Tibial artery (tissue), 4 donors: ENCODE measurements at regions not wholly inside any gene's neighbourhood (a gene's known extent, or its start where the extent isn't known, plus 50 kb on each side); places are given as distances from the start of the nearest gene placed in this dataset.

Experiments used
- DNase-seq, 2 donors: peaks; one replicate each; pipeline ENCODE4 v3.0.0-alpha.2; 2019
- H3K27ac ChIP-seq, 2 donors: fragments of 200-600 bp; sonication (generic) in 1 of 2; 1 replicate in 1 of 2; 2 replicates in 1 of 2; pipeline ENCODE4 v1.5.1; 2018 to 2019; ENCODE audit warnings: mild to moderate bottlenecking in 1 of 2
- H3K27me3 ChIP-seq, 2 donors: fragments of 200-600 bp; sonication (generic) in 1 of 2; one replicate each; pipeline versions ENCODE4 v1.5.1 to v1.6.0; 2016 to 2019
- H3K36me3 ChIP-seq, 3 donors: fragments of 200-600 bp; sonication (generic) in 2 of 3; one replicate each; pipeline ENCODE4 v1.5.1; 2016 to 2019; ENCODE audit warnings: mild to moderate bottlenecking in 2 of 3
- H3K4me1 ChIP-seq, 4 donors: fragments of 200-600 bp; sonication (generic) in 2 of 4; 1 replicate in 3 of 4; 2 replicates in 1 of 4; pipeline ENCODE4 v1.5.1; 2016 to 2019
- H3K4me3 ChIP-seq, 2 donors: fragments of 200-600 bp; sonication (generic) in 1 of 2; 1 replicate in 1 of 2; 2 replicates in 1 of 2; pipeline ENCODE4 v1.5.1; 2018 to 2019; ENCODE audit warnings: mild to moderate bottlenecking in 2 of 2
- H3K9me3 ChIP-seq, 3 donors: fragments of 200-600 bp; sonication (generic) in 1 of 3; one replicate each; pipeline ENCODE4 v1.5.1; 2016 to 2019
- intact Hi-C: fragments of 100-400 bp; cut with DNase I; formaldehyde crosslinking; loops from one replicate; pipeline ENCODE4 v1.15.0; 2023; ENCODE audit warnings: low total_unique reads
- TF ChIP-seq, protein P1 (sequence below), 2 experiments: fragments of 200-600 bp in 1 of 2; fragments of 450-650 bp in 1 of 2; IDR thresholded peaks; one replicate each; pipeline ENCODE4 v1.5.1; 2017 to 2019; ENCODE audit warnings: antibody characterized with exemption in 2 of 2, mild to moderate bottlenecking in 1 of 2, moderate library complexity in 1 of 2

DNA sequence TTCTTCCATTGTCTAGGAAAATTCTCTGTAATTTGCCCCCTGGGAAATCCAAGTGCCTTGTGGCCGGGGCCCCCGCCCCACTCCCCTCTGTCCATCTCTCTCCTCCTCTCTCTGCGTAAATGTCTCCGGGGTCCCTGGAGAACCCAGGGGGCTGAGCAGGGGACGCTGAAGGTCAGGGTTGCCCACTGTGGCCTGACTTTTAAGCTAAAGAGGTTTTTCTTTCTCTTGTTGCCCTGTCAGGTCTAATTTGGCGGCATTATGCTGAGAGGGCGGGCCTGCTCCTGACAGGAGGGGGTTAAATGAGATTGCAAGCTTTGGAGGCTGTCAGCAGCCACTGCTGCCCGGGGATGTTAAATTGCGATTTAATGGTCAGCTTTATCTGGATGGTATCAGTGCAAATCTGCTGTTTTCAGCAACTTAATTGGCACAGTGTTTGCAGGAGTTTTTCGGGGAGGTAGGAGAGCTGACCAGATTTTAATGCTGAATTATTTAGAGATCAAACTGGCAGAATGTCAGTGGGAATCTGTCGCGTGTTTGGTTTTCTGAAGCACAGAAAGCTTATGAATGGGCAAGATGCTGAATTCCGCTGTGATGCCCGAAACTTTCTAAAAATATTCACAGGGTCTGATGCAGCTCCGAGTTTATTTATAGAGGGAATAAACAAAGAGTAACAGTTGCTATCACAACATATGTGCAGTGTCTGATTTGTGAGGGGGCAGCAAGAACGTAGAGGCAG is 93.2 kb upstream of the SOX1 start:
- intact Hi-C loops, result no loop called here
- H3K27me3 ChIP-seq, result peaks cover 0 to 38% of the 10 kb centered on the region in 2 donors

DNA sequence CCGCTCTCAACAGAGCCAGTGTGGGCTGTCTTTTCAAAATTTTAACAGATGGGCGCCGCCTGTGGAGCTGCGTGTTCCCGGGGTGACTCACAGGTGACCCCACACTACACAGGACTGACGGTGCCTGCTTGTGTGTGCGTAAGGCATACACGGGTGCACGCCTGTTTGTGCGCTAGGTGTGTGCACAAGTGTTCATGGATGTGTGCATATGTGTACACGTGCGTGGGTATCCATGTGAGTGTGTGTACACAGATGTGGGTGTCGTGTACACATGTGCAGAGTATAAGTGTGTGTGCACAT is 92.7 kb upstream of the SOX1 start:
- no peak overlapping the region for H3K27ac ChIP-seq
- no peaks in the 10 kb centered on the region for H3K36me3 ChIP-seq
- no peak overlapping the region for H3K4me3 ChIP-seq
- no peaks in the 10 kb centered on the region for H3K4me1 ChIP-seq
- H3K27me3 ChIP-seq, result peaks cover 0 to 33% of the 10 kb centered on the region in 2 donors
- intact Hi-C loops, result no loop called here
- TF ChIP-seq, protein P1, sequence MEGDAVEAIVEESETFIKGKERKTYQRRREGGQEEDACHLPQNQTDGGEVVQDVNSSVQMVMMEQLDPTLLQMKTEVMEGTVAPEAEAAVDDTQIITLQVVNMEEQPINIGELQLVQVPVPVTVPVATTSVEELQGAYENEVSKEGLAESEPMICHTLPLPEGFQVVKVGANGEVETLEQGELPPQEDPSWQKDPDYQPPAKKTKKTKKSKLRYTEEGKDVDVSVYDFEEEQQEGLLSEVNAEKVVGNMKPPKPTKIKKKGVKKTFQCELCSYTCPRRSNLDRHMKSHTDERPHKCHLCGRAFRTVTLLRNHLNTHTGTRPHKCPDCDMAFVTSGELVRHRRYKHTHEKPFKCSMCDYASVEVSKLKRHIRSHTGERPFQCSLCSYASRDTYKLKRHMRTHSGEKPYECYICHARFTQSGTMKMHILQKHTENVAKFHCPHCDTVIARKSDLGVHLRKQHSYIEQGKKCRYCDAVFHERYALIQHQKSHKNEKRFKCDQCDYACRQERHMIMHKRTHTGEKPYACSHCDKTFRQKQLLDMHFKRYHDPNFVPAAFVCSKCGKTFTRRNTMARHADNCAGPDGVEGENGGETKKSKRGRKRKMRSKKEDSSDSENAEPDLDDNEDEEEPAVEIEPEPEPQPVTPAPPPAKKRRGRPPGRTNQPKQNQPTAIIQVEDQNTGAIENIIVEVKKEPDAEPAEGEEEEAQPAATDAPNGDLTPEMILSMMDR (IDR thresholded peaks at IDR 0.05), result no peak
- peaks cover 0 to 3% (median 0%) of the 10 kb centered on the region in 3 donors for H3K9me3 ChIP-seq
- DNase-seq, result no peak

More for the DNA sequence above, 93.2 kb upstream of the SOX1 start:
- TF ChIP-seq, protein P1 (IDR thresholded peaks at IDR 0.05), result no peak
- Histone ChIP-seq H3K9me3 (peaks cover 0 to 3% (median 0%) of the 10 kb centered on the region in 3 donors), H3K36me3 (no peaks in the 10 kb centered on the region), H3K27ac (no peak overlapping the region), H3K4me1 (no peaks in the 10 kb centered on the region), H3K4me3 (no peak overlapping the region)
- DNase-seq, result no peak

DNA sequence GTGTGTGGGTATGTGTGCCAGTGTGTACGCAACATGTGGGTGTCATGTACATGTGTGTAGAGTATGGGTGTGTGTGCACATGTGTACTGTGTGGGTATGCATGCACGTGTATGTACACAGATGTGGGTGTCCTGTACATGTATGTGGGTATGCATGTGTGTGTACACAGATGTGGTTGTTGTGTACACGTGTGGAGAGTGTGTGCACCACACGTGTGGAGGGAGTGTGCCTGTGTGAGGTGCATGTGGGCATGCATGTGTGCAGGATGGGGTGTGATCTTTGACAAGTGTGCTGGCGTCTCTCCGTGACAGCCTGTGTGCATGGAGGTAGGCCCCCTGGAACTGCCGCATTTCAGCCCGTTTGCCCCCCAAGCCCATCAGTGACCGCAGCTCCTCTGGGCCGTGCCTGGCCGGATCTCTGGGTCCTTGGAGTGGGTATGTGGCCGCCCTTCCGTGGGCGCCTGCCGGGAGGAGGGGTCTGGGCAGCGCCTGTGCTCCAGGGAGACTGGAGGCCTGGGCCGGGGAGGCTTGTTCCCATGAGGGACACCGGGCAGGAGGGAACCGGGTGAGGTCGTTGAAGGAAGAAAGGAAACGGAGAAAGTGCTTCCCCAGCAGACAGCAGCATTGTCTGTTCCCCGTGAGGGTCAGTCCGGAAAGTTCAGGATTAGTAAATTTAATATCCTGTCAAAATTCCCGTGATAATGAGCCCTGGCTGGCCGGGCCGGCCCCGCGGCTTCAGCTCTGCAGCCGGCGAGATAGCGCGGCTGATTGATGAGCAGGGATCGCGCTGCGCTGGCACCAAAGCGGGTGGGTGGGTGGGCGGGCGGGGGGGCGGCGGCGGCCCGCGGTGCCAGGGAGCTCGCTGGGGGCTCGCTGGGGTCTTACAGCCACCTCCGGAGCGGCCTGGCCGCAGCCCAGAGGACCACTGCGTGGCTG is 91.1 kb upstream of the SOX1 start:
- TF ChIP-seq, protein P1 (IDR thresholded peaks at IDR 0.05), result no peak
- Histone ChIP-seq H3K4me1 (no peaks in the 10 kb centered on the region), H3K4me3 (no peak overlapping the region), H3K9me3 (peaks cover 0 to 3% (median 0%) of the 10 kb centered on the region in 3 donors), H3K27me3 (peaks cover 0 to 27% of the 10 kb centered on the region in 2 donors), H3K27ac (no peak overlapping the region), H3K36me3 (no peaks in the 10 kb centered on the region)
- no peak for DNase-seq
- intact Hi-C loops, result no loop called here

DNA sequence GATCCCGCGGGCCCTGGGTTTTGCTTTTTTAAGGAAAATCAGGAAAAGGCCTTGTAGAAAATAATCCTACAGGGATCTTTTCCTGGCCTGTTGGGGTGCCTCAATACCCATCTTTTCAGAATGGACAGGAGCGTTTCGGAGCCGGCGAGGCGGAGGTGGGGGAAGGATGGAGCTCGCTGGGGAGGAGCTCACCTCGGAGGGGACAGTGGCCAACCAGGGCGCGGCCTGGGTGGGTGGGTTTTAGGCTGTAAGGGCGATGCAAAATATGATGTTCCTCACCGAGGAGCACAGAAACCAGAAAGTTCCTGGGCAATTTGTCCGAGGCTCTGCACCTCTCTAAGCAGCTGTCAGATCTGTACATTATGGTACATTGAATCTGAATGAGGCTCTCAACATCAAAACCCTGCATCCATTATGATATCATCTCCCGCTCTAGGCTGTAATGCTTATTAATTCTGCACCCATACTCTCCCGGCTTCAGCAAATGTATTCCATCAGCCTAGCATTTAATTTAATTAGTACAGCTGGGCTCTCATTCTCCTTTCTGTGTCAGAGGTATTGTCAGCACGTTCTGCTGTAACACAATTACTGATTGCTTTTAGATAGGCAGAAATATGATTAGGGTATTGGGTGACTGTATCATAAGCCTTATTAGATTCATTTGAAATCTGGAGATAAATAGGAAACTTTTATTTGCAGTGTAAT is 90.3 kb upstream of the SOX1 start:
- TF ChIP-seq, protein P1 (IDR thresholded peaks at IDR 0.05), result no peak
- peaks cover 0 to 3% (median 0%) of the 10 kb centered on the region in 3 donors for H3K9me3 ChIP-seq
- peaks cover 0 to 23% of the 10 kb centered on the region in 2 donors for H3K27me3 ChIP-seq
- intact Hi-C loops, result no loop called here
- no peaks in the 10 kb centered on the region for H3K4me1 ChIP-seq
- no peak overlapping the region for H3K27ac ChIP-seq
- no peak for DNase-seq
- H3K4me3 ChIP-seq, result no peak overlapping the region
- no peaks in the 10 kb centered on the region for H3K36me3 ChIP-seq

DNA sequence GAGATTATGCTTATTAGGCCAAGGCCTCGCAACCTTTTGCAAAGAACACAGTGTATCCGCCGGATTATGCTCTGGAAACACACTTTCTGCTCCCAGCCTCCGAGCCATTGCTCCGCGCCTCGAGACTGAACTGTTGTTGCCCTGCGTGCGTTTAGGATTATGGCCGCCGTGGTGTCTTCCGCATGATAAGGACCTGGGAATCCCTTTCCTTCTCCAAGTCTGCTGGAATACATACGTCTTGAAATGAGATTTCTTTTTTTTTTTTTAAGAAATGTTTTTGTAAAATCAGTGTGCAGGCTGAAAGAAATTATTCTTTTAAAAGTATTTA is 89.8 kb upstream of the SOX1 start:
- no peaks in the 10 kb centered on the region for H3K36me3 ChIP-seq
- TF ChIP-seq, protein P1 (IDR thresholded peaks at IDR 0.05), result no peak
- intact Hi-C loops, result no loop called here
- no peak for DNase-seq
- peaks cover 0 to 21% of the 10 kb centered on the region in 2 donors for H3K27me3 ChIP-seq
- peaks cover 0 to 3% (median 0%) of the 10 kb centered on the region in 3 donors for H3K9me3 ChIP-seq
- no peaks in the 10 kb centered on the region for H3K4me1 ChIP-seq
- H3K4me3 ChIP-seq, result no peak overlapping the region
- no peak overlapping the region for H3K27ac ChIP-seq
